ENCODE measurements at regions not wholly inside any gene's neighbourhood (a gene's known extent, or its start where the extent isn't known, plus 50 kb on each side); places are given as distances from the start of the nearest gene placed in this dataset.

GRCh38 chr7:16985621-16986020 is 103.8 kb upstream of the AGR3 start:
- TF ChIP-seq CTCF (conservative IDR thresholded peaks at IDR 0.05 in 1 of 2, IDR thresholded peaks at IDR 0.05 in 1 of 2; ENCODE audit: extremely low read depth in 1 of 2, insufficient read depth in 1 of 2, low read depth in 1 of 2, low read length in 2 of 2) (no peak), EZH2 (IDR thresholded peaks at IDR 0.05; ENCODE audit: borderline replicate concordance, low read length) (no peak)
